ENCODE measurements at regions not wholly inside any gene's neighbourhood (a gene's known extent, or its start where the extent isn't known, plus 50 kb on each side); places are given as distances from the start of the nearest gene placed in this dataset.
A peak's percentile ranks its signal among the peaks of the same experiment; 100 is the strongest.

DNA sequence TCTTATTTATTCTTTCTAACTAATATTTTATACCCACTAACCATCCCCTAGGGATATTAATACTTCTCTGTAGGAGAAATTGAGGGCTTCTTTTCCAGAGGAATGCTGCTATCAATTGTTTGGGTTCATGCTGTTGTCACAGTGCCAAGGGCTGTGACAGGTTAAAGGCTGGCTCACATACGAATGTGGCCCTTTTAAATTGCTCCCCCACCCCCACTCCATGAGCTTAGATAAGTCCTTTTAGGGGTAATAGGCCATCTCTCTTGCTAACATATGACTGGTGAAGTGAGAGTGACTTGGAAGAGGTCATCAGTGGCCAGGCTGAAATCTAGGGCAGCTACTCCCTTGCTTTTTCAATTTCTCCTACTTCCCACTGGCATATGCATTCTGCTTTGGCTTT is 121.9 kb upstream of the DPH6 start:
- Histone ChIP-seq H3K4ac (ENCODE audit: low read depth in 1 of 2, low read length in 2 of 2) (peak overlapping the region in 1 of 2 experiments; percentile 90), H3K4me1 (ENCODE audit: control insufficient read depth, insufficient read depth, low read depth, low read length) (peaks cover 2% of the 10 kb centered on the region), H2BK5ac (ENCODE audit: low read depth, low read length, poor library complexity, severe bottlenecking) (no peak overlapping the region), H3K36me3 (ENCODE audit: control insufficient read depth in 1 of 2, insufficient read depth in 2 of 2, low read depth in 1 of 2, low read length in 2 of 2) (no peaks in the 10 kb centered on the region), H3K27me3 (ENCODE audit: control insufficient read depth in 1 of 2, insufficient read depth in 1 of 2, low read length in 2 of 2) (no peaks in the 10 kb centered on the region), H3K4me2 (ENCODE audit: low read length, poor library complexity, severe bottlenecking) (no peak overlapping the region), H2AK5ac (ENCODE audit: low read length, severe bottlenecking) (no peak overlapping the region), H3K27ac (ENCODE audit: low read length, poor library complexity, severe bottlenecking) (no peak overlapping the region), H3K14ac (ENCODE audit: low read length in 2 of 2) (no peak overlapping the region), H4K91ac (ENCODE audit: low read length) (no peak overlapping the region), H2BK15ac (ENCODE audit: low read depth, poor library complexity, severe bottlenecking) (peak overlapping the region; percentile 39), H3K79me1 (replicated peaks; ENCODE audit: low read length, poor library complexity, severe bottlenecking) (no peaks in the 10 kb centered on the region), H2BK12ac (ENCODE audit: low read length in 2 of 2) (peak overlapping the region in 1 of 2 experiments; percentile 74), H3K23ac (ENCODE audit: low read length in 2 of 2) (no peak overlapping the region), H3K9ac (ENCODE audit: low read length) (no peak overlapping the region), H3K4me3 (ENCODE audit: insufficient read depth in 1 of 2, low read depth in 1 of 2, low read length in 2 of 2) (no peak overlapping the region), H4K8ac (ENCODE audit: low read length) (no peak overlapping the region), H3K18ac (ENCODE audit: low read depth in 1 of 2, low read length in 2 of 2) (no peak overlapping the region), H3K9me3 (ENCODE audit: control insufficient read depth, low read length) (no peaks in the 10 kb centered on the region), H2AFZ (ENCODE audit: low read depth, low read length) (no peak overlapping the region), H2BK120ac (ENCODE audit: low read depth, low read length) (no peak overlapping the region)
- 40% methylated on average over 1 of the region's 1 CpG for WGBS
- DNase-seq = no peak

GRCh38 chr15:35669021-35669420 is 123.1 kb upstream of the DPH6 start:
- no peak overlapping the region for H3K4me3 ChIP-seq (ENCODE audit: insufficient read depth in 1 of 2, low read depth in 1 of 2, low read length in 2 of 2)
- DNase-seq = no peak
- H3K27ac ChIP-seq (ENCODE audit: low read length, poor library complexity, severe bottlenecking) = no peak overlapping the region
- no peak overlapping the region for H4K91ac ChIP-seq (ENCODE audit: low read length)
- H3K27me3 ChIP-seq (ENCODE audit: control insufficient read depth in 1 of 2, insufficient read depth in 1 of 2, low read length in 2 of 2) = no peaks in the 10 kb centered on the region
- no peak overlapping the region for H2BK15ac ChIP-seq (ENCODE audit: low read depth, poor library complexity, severe bottlenecking)
- no peak overlapping the region for H3K9ac ChIP-seq (ENCODE audit: low read length)
- no peak overlapping the region for H4K8ac ChIP-seq (ENCODE audit: low read length)
- peaks cover 2% of the 10 kb centered on the region for H3K4me1 ChIP-seq (ENCODE audit: control insufficient read depth, insufficient read depth, low read depth, low read length)
- H2AK5ac ChIP-seq (ENCODE audit: low read length, severe bottlenecking) = no peak overlapping the region
- H3K14ac ChIP-seq (ENCODE audit: low read length in 2 of 2) = no peak overlapping the region
- no peak overlapping the region for H2BK12ac ChIP-seq (ENCODE audit: low read length in 2 of 2)
- WGBS = 55% methylated on average over 3 of the region's 3 CpGs
- no peaks in the 10 kb centered on the region for H3K36me3 ChIP-seq (ENCODE audit: control insufficient read depth in 1 of 2, insufficient read depth in 2 of 2, low read depth in 1 of 2, low read length in 2 of 2)
- no peak overlapping the region for H2AFZ ChIP-seq (ENCODE audit: low read depth, low read length)
- H3K18ac ChIP-seq (ENCODE audit: low read depth in 1 of 2, low read length in 2 of 2) = no peak overlapping the region
- H3K23ac ChIP-seq (ENCODE audit: low read length in 2 of 2) = no peak overlapping the region
- H3K79me1 ChIP-seq (replicated peaks; ENCODE audit: low read length, poor library complexity, severe bottlenecking) = no peaks in the 10 kb centered on the region
- no peak overlapping the region for H3K4ac ChIP-seq (ENCODE audit: low read depth in 1 of 2, low read length in 2 of 2)
- H2BK120ac ChIP-seq (ENCODE audit: low read depth, low read length) = no peak overlapping the region
- no peaks in the 10 kb centered on the region for H3K9me3 ChIP-seq (ENCODE audit: control insufficient read depth, low read length)
- H2BK5ac ChIP-seq (ENCODE audit: low read depth, low read length, poor library complexity, severe bottlenecking) = no peak overlapping the region
- no peak overlapping the region for H3K4me2 ChIP-seq (ENCODE audit: low read length, poor library complexity, severe bottlenecking)

DNA sequence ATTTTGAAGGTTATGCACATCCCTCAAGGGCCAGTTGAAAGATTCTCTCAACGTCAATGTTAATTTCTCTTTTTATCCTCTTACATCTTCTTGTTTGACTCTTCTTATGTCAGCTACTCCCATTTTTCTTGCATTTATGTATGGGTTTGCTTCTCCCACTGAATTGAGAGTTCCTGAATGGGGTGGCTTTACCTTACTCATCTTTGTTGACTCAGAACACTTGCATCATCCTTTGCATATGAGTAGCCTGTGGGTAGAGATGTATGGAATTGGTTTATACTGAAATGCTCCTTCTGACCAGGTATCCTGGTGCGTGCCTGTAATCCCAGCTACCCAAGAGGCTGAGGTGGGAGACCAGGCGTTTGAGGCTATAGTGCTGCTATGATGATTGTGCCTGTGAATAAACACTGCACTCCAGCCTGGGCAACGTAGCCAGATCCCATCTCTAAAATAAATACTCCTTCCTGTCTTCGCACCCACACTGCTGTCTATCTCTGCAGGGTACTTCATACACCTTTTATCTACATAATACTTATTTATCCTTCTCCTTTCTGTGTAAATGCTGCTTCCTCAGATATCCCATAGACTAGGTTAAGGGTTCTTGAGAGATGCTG is 123.6 kb upstream of the DPH6 start:
- H2AK5ac ChIP-seq (ENCODE audit: low read length, severe bottlenecking) = no peak overlapping the region
- 94% methylated on average over 5 of the region's 5 CpGs for WGBS
- no peak overlapping the region for H4K8ac ChIP-seq (ENCODE audit: low read length)
- no peak overlapping the region for H2BK120ac ChIP-seq (ENCODE audit: low read depth, low read length)
- H3K4ac ChIP-seq (ENCODE audit: low read depth in 1 of 2, low read length in 2 of 2) = no peak overlapping the region
- no peak overlapping the region for H3K14ac ChIP-seq (ENCODE audit: low read length in 2 of 2)
- no peak overlapping the region for H3K9ac ChIP-seq (ENCODE audit: low read length)
- no peak for DNase-seq
- H3K4me1 ChIP-seq (ENCODE audit: control insufficient read depth, insufficient read depth, low read depth, low read length) = peaks cover 2% of the 10 kb centered on the region
- no peak overlapping the region for H2BK5ac ChIP-seq (ENCODE audit: low read depth, low read length, poor library complexity, severe bottlenecking)
- no peaks in the 10 kb centered on the region for H3K79me1 ChIP-seq (replicated peaks; ENCODE audit: low read length, poor library complexity, severe bottlenecking)
- H3K18ac ChIP-seq (ENCODE audit: low read depth in 1 of 2, low read length in 2 of 2) = no peak overlapping the region
- no peak overlapping the region for H3K4me2 ChIP-seq (ENCODE audit: low read length, poor library complexity, severe bottlenecking)
- H3K23ac ChIP-seq (ENCODE audit: low read length in 2 of 2) = no peak overlapping the region
- no peak overlapping the region for H4K91ac ChIP-seq (ENCODE audit: low read length)
- no peaks in the 10 kb centered on the region for H3K36me3 ChIP-seq (ENCODE audit: control insufficient read depth in 1 of 2, insufficient read depth in 2 of 2, low read depth in 1 of 2, low read length in 2 of 2)
- H3K27ac ChIP-seq (ENCODE audit: low read length, poor library complexity, severe bottlenecking) = no peak overlapping the region
- no peaks in the 10 kb centered on the region for H3K27me3 ChIP-seq (ENCODE audit: control insufficient read depth in 1 of 2, insufficient read depth in 1 of 2, low read length in 2 of 2)
- H2AFZ ChIP-seq (ENCODE audit: low read depth, low read length) = no peak overlapping the region
- H3K4me3 ChIP-seq (ENCODE audit: insufficient read depth in 1 of 2, low read depth in 1 of 2, low read length in 2 of 2) = no peak overlapping the region
- no peaks in the 10 kb centered on the region for H3K9me3 ChIP-seq (ENCODE audit: control insufficient read depth, low read length)
- H2BK15ac ChIP-seq (ENCODE audit: low read depth, poor library complexity, severe bottlenecking) = no peak overlapping the region
- peak overlapping the region in 1 of 2 experiments; percentile 10 for H2BK12ac ChIP-seq (ENCODE audit: low read length in 2 of 2)

- no peaks in the 10 kb centered on the region for H3K79me1 ChIP-seq (replicated peaks; ENCODE audit: low read length, poor library complexity, severe bottlenecking)
- H2AK5ac ChIP-seq (ENCODE audit: low read length, severe bottlenecking) = peak overlapping the region; percentile 69
- H3K4me3 ChIP-seq (ENCODE audit: insufficient read depth in 1 of 2, low read depth in 1 of 2, low read length in 2 of 2) = no peak overlapping the region
- H3K4ac ChIP-seq (ENCODE audit: low read depth in 1 of 2, low read length in 2 of 2) = no peak overlapping the region
- no peak overlapping the region for H2AFZ ChIP-seq (ENCODE audit: low read depth, low read length)
- H3K9me3 ChIP-seq (ENCODE audit: control insufficient read depth, low read length) = no peaks in the 10 kb centered on the region
- H4K91ac ChIP-seq (ENCODE audit: low read length) = no peak overlapping the region
- peaks cover 2% of the 10 kb centered on the region for H3K4me1 ChIP-seq (ENCODE audit: control insufficient read depth, insufficient read depth, low read depth, low read length)
- no peak overlapping the region for H3K9ac ChIP-seq (ENCODE audit: low read length)
- no peak overlapping the region for H2BK15ac ChIP-seq (ENCODE audit: low read depth, poor library complexity, severe bottlenecking)
- no peak overlapping the region for H3K23ac ChIP-seq (ENCODE audit: low read length in 2 of 2)
- H2BK5ac ChIP-seq (ENCODE audit: low read depth, low read length, poor library complexity, severe bottlenecking) = no peak overlapping the region
- H3K18ac ChIP-seq (ENCODE audit: low read depth in 1 of 2, low read length in 2 of 2) = no peak overlapping the region
- no peak overlapping the region for H2BK12ac ChIP-seq (ENCODE audit: low read length in 2 of 2)
- no peak overlapping the region for H4K8ac ChIP-seq (ENCODE audit: low read length)
- H3K36me3 ChIP-seq (ENCODE audit: control insufficient read depth in 1 of 2, insufficient read depth in 2 of 2, low read depth in 1 of 2, low read length in 2 of 2) = no peaks in the 10 kb centered on the region
- no peak overlapping the region for H2BK120ac ChIP-seq (ENCODE audit: low read depth, low read length)
- H3K4me2 ChIP-seq (ENCODE audit: low read length, poor library complexity, severe bottlenecking) = no peak overlapping the region
- no peaks in the 10 kb centered on the region for H3K27me3 ChIP-seq (ENCODE audit: control insufficient read depth in 1 of 2, insufficient read depth in 1 of 2, low read length in 2 of 2)
- DNase-seq = no peak
- H3K14ac ChIP-seq (ENCODE audit: low read length in 2 of 2) = no peak overlapping the region
- H3K27ac ChIP-seq (ENCODE audit: low read length, poor library complexity, severe bottlenecking) = no peak overlapping the region
Measured at GRCh38 chr15:35671197-35671596, 125.2 kb upstream of the DPH6 start.
